ENCODE measurements at regions not wholly inside any gene's neighbourhood (a gene's known extent, or its start where the extent isn't known, plus 50 kb on each side); places are given as distances from the start of the nearest gene placed in this dataset.
"Not testable (repeated sequence)": the region's sequence is repeated elsewhere in the genome, so short reads cannot be mapped to it uniquely, and the experiment has no call there.

DNA sequence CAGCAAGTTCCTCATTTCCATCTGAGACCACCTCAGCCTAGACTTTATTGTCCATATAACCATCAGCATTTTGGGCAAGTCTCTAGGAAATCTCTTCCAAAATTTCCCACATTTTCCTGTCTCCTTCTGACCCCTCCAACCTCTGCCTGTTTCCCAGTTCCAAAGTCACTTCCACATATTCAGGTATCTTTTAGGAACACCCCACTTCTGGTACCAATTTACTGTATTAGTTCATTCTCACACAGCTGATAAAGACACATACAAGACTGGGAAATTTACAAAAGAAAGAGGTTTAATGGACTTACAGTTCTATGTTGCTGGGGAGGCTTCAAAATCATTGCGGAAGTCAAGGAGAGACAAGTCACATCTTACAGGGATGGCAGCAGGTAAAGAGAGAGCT, 103.6 kb downstream of the ART5 start:
- not testable (repeated sequence) for TF ChIP-seq TAF1, POLR2A, POLR2AphosphoS5 (IDR thresholded peaks at IDR 0.05; ENCODE audit: low read depth, low read length)

Data from GM12891 (cell line).